Panc1 (cell line): ENCODE measurements at regions not wholly inside any gene's neighbourhood (a gene's known extent, or its start where the extent isn't known, plus 50 kb on each side); places are given as distances from the start of the nearest gene placed in this dataset.

Experiments
- POLR2AphosphoS5 ChIP-seq: IDR thresholded peaks from 2 replicates; pipeline ENCODE4 v1.6.1; 2012; ENCODE audit warnings: mild to moderate bottlenecking, low read depth, low read length, moderate library complexity
- SIN3A ChIP-seq: IDR thresholded peaks from 2 replicates; pipeline ENCODE4 v1.6.1; 2012; ENCODE audit warnings: low read depth, mild to moderate bottlenecking, low read length, moderate library complexity, borderline replicate concordance; ENCODE audit not compliant: insufficient read depth
- TF ChIP-seq, protein P1 (sequence below): fragments of 450-650 bp; IDR thresholded peaks from 2 replicates; pipeline ENCODE4 v1.5.1; 2017; ENCODE audit warnings: mild to moderate bottlenecking
- TF ChIP-seq, protein P2 (sequence below), 2 experiments: IDR thresholded peaks; 2 replicates each; pipeline ENCODE4 v1.6.1; 2011 to 2012; ENCODE audit warnings: low read depth in 2 of 2, control low read depth in 1 of 2, low read length in 1 of 2, mild to moderate bottlenecking in 1 of 2, moderate library complexity in 1 of 2; ENCODE audit not compliant: insufficient read depth in 1 of 2

DNA sequence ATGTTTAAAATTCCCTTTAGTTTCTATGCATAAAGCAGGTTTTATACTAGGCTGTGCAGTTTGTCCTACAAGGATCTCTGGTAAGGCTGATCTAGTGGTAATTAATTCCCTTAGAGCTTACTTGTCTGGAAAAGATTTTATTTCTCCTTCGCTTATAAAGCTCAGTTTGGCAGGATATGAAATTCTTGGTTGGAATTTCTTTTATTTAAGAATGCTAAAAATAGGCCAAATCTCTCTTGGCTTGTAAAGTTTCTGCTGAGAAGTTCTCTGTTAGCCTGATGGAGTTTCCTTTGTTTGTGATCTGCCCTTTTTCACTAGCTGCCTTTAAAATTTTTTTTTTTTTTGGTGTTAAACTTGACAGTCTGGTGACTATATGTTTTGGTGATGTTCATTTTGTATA lies 237.1 kb upstream of the TLE4 start:
- TF ChIP-seq, protein P1, sequence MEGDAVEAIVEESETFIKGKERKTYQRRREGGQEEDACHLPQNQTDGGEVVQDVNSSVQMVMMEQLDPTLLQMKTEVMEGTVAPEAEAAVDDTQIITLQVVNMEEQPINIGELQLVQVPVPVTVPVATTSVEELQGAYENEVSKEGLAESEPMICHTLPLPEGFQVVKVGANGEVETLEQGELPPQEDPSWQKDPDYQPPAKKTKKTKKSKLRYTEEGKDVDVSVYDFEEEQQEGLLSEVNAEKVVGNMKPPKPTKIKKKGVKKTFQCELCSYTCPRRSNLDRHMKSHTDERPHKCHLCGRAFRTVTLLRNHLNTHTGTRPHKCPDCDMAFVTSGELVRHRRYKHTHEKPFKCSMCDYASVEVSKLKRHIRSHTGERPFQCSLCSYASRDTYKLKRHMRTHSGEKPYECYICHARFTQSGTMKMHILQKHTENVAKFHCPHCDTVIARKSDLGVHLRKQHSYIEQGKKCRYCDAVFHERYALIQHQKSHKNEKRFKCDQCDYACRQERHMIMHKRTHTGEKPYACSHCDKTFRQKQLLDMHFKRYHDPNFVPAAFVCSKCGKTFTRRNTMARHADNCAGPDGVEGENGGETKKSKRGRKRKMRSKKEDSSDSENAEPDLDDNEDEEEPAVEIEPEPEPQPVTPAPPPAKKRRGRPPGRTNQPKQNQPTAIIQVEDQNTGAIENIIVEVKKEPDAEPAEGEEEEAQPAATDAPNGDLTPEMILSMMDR, result no peak
- TF ChIP-seq POLR2AphosphoS5 (no peak), SIN3A (no peak)
- TF ChIP-seq, protein P2, sequence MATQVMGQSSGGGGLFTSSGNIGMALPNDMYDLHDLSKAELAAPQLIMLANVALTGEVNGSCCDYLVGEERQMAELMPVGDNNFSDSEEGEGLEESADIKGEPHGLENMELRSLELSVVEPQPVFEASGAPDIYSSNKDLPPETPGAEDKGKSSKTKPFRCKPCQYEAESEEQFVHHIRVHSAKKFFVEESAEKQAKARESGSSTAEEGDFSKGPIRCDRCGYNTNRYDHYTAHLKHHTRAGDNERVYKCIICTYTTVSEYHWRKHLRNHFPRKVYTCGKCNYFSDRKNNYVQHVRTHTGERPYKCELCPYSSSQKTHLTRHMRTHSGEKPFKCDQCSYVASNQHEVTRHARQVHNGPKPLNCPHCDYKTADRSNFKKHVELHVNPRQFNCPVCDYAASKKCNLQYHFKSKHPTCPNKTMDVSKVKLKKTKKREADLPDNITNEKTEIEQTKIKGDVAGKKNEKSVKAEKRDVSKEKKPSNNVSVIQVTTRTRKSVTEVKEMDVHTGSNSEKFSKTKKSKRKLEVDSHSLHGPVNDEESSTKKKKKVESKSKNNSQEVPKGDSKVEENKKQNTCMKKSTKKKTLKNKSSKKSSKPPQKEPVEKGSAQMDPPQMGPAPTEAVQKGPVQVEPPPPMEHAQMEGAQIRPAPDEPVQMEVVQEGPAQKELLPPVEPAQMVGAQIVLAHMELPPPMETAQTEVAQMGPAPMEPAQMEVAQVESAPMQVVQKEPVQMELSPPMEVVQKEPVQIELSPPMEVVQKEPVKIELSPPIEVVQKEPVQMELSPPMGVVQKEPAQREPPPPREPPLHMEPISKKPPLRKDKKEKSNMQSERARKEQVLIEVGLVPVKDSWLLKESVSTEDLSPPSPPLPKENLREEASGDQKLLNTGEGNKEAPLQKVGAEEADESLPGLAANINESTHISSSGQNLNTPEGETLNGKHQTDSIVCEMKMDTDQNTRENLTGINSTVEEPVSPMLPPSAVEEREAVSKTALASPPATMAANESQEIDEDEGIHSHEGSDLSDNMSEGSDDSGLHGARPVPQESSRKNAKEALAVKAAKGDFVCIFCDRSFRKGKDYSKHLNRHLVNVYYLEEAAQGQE (IDR thresholded peaks at IDR 0.05; ENCODE audit: insufficient read depth in 1 of 2, low read depth in 2 of 2, low read length in 1 of 2), result no peak
